A549 (cell line): ENCODE measurements at regions not wholly inside any gene's neighbourhood (a gene's known extent, or its start where the extent isn't known, plus 50 kb on each side); places are given as distances from the start of the nearest gene placed in this dataset.

ENCODE experiments used
- MYC ChIP-seq: IDR thresholded peaks from 2 replicates; pipeline ENCODE4 v1.6.1; 2012; ENCODE audit warnings: mild to moderate bottlenecking, inconsistent platforms, low read length, improper control_type of control experiment, borderline replicate concordance
- RFX5 ChIP-seq: fragments of 450-650 bp; IDR thresholded peaks from 2 replicates; pipeline ENCODE4 v1.7.1; 2014; ENCODE audit warnings: antibody characterized with exemption, mild to moderate bottlenecking, moderate library complexity
- TF ChIP-seq, protein P1 (sequence below): fragments of >200 bp; sonication (Bioruptor Twin); formaldehyde crosslinking; IDR thresholded peaks from 3 replicates; pipeline ENCODE4 v1.5.1; 2016

DNA sequence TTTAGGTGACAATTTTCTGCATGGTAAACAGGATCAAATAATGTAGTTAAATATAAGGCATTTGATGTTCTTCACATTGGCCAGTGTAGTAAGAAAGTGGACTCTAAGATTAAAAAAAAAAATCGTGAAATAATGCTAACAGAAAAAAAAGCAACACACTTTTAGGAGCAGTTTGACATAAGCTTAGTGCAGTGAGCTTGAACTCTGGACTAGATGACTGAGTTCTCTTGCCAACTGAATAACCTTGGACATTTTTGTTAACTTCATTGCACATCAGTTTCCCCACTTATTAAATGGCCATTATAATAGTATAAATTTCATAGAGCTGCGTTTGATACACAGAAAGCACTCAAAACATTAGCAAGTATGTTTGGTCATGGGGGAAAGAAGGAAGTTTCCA is 649.3 kb upstream of the ADGRL4 start:
- TF ChIP-seq, protein P1, sequence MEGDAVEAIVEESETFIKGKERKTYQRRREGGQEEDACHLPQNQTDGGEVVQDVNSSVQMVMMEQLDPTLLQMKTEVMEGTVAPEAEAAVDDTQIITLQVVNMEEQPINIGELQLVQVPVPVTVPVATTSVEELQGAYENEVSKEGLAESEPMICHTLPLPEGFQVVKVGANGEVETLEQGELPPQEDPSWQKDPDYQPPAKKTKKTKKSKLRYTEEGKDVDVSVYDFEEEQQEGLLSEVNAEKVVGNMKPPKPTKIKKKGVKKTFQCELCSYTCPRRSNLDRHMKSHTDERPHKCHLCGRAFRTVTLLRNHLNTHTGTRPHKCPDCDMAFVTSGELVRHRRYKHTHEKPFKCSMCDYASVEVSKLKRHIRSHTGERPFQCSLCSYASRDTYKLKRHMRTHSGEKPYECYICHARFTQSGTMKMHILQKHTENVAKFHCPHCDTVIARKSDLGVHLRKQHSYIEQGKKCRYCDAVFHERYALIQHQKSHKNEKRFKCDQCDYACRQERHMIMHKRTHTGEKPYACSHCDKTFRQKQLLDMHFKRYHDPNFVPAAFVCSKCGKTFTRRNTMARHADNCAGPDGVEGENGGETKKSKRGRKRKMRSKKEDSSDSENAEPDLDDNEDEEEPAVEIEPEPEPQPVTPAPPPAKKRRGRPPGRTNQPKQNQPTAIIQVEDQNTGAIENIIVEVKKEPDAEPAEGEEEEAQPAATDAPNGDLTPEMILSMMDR: no peak
- TF ChIP-seq MYC (no peak), RFX5 (no peak)
